ENCODE measurements at regions not wholly inside any gene's neighbourhood (a gene's known extent, or its start where the extent isn't known, plus 50 kb on each side); places are given as distances from the start of the nearest gene placed in this dataset.

DNA sequence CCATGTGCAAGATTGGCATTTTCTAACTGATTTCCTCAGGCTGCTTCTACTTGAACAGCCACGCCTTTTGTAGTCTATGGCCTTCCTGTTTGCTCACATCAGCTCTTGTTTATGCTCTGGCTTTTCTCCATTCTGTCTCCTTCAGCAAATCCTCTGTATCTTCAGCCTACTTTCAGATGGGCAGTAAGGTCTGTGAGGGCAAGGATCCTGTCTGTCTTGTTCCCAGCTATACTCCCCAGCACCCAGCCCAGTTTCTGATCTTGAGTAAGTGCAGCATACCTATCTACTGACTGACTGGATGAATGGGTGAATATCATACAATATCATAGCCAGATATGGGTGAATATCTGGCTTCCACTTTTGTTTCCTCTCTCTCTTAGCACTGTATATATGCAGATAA is 438.1 kb downstream of the LMO4 start:
- DNase-seq (no peak), ATAC-seq (ENCODE audit: low FRiP score in 2 of 2) (no peak)
- 46 to 58% methylated on average over 1 of the region's 1 CpG for WGBS, 2 donors
- H3K27me3 ChIP-seq: no peaks in the 10 kb centered on the region
- H3K36me3 ChIP-seq: no peaks in the 10 kb centered on the region
- no peaks in the 10 kb centered on the region for H3K9me3 ChIP-seq
- H3K4me1 ChIP-seq: peaks cover 0 to 5% (median 0%) of the 10 kb centered on the region in 4 donors
- no peak overlapping the region for H3K4me3 ChIP-seq
- no peak overlapping the region for H3K27ac ChIP-seq
- no peak for TF ChIP-seq CTCF (IDR thresholded peaks at IDR 0.05)
- TF ChIP-seq POLR2A (IDR thresholded peaks at IDR 0.05): no peak
- TF ChIP-seq POLR2AphosphoS5 (IDR thresholded peaks at IDR 0.05): no peak
- TF ChIP-seq EP300 (IDR thresholded peaks at IDR 0.05): no peak

GRCh38 chr1:87778896-87779295 is 450.2 kb downstream of the LMO4 start:
- ATAC-seq (ENCODE audit: low FRiP score in 2 of 2) (no peak), DNase-seq (no peak)
- Histone ChIP-seq H3K4me1 (peaks cover 0 to 3% (median 0%) of the 10 kb centered on the region in 4 donors), H3K27me3 (no peaks in the 10 kb centered on the region), H3K9me3 (no peaks in the 10 kb centered on the region), H3K27ac (no peak overlapping the region), H3K4me3 (no peak overlapping the region), H3K36me3 (no peaks in the 10 kb centered on the region)
- TF ChIP-seq POLR2AphosphoS5 (IDR thresholded peaks at IDR 0.05) (no peak), POLR2A (IDR thresholded peaks at IDR 0.05) (no peak), EP300 (IDR thresholded peaks at IDR 0.05) (no peak), CTCF (IDR thresholded peaks at IDR 0.05) (no peak)
- WGBS, 2 donors: 90 to 92% methylated on average over 3 of the region's 3 CpGs

- Histone ChIP-seq H3K9me3 (no peaks in the 10 kb centered on the region), H3K27me3 (no peaks in the 10 kb centered on the region), H3K27ac (no peak overlapping the region), H3K4me1 (peaks cover 0 to 3% (median 0%) of the 10 kb centered on the region in 4 donors), H3K36me3 (no peaks in the 10 kb centered on the region), H3K4me3 (no peak overlapping the region)
- no peak for TF ChIP-seq POLR2A (IDR thresholded peaks at IDR 0.05)
- TF ChIP-seq EP300 (IDR thresholded peaks at IDR 0.05): peak in 1 of 4 donors; percentile 18
- DNase-seq: no peak
- WGBS, 2 donors: 59 to 68% methylated on average over 1 of the region's 1 CpG
- ATAC-seq (ENCODE audit: low FRiP score in 2 of 2): no peak
These were observed 452.9 kb downstream of the LMO4 start for GRCh38 chr1:87781554-87781953.

GRCh38 chr1:87783315-87783714 is 454.6 kb downstream of the LMO4 start:
- H3K4me3 ChIP-seq: no peak overlapping the region
- no peak overlapping the region for H3K27ac ChIP-seq
- peaks cover 0 to 3% (median 0%) of the 10 kb centered on the region in 4 donors for H3K4me1 ChIP-seq
- H3K9me3 ChIP-seq: no peaks in the 10 kb centered on the region
- 75 to 84% methylated on average over 2 of the region's 2 CpGs for WGBS, 2 donors
- H3K36me3 ChIP-seq: no peaks in the 10 kb centered on the region
- ATAC-seq (ENCODE audit: low FRiP score in 2 of 2) (no peak), DNase-seq (no peak)
- TF ChIP-seq CTCF (IDR thresholded peaks at IDR 0.05) (no peak), POLR2AphosphoS5 (IDR thresholded peaks at IDR 0.05) (no peak), POLR2A (IDR thresholded peaks at IDR 0.05) (no peak), EP300 (IDR thresholded peaks at IDR 0.05) (no peak)
- no peaks in the 10 kb centered on the region for H3K27me3 ChIP-seq

DNA sequence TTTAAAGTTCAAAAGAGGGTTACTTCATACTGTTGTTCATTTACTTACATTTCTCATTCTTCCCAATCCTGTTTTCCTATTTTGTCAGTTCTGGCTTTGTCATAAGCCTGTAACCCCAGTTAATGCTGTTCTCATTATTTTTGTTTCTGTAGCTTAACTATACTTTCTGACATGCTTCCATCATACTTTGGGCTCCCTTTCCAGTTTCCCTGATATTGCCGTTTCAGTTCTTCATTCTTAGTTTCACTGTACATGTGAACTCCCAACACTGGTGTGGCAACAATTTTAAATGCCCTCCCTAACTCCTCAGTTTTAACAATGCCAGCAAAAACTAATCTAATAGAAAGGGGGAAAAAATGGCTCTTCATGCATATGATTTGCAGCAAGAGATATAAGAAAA is 456.7 kb downstream of the LMO4 start:
- WGBS, 2 donors: 83 to 86% methylated on average over 1 of the region's 1 CpG
- Histone ChIP-seq H3K4me3 (no peak overlapping the region), H3K27ac (no peak overlapping the region), H3K36me3 (no peaks in the 10 kb centered on the region), H3K27me3 (no peaks in the 10 kb centered on the region), H3K9me3 (no peaks in the 10 kb centered on the region), H3K4me1 (peaks cover 0 to 3% (median 0%) of the 10 kb centered on the region in 4 donors)
- ATAC-seq (ENCODE audit: low FRiP score in 2 of 2): no peak
- TF ChIP-seq EP300 (IDR thresholded peaks at IDR 0.05): no peak
- DNase-seq: no peak

- no peak for ATAC-seq (ENCODE audit: low FRiP score in 2 of 2)
- Histone ChIP-seq H3K36me3 (no peaks in the 10 kb centered on the region), H3K4me3 (no peak overlapping the region), H3K4me1 (peaks cover 0 to 2% (median 0%) of the 10 kb centered on the region in 4 donors), H3K9me3 (no peaks in the 10 kb centered on the region), H3K27ac (no peak overlapping the region), H3K27me3 (no peaks in the 10 kb centered on the region)
- 67 to 73% methylated on average over 1 of the region's 1 CpG for WGBS, 2 donors
- TF ChIP-seq POLR2AphosphoS5 (IDR thresholded peaks at IDR 0.05) (no peak), POLR2A (IDR thresholded peaks at IDR 0.05) (no peak), CTCF (IDR thresholded peaks at IDR 0.05) (no peak), EP300 (IDR thresholded peaks at IDR 0.05) (no peak)
- DNase-seq: no peak
These were observed 457.5 kb downstream of the LMO4 start for GRCh38 chr1:87786229-87786628.
